Inflammatory macrophage treated with lipopolysaccharide for 4 hours (primary cell): ENCODE measurements at regions not wholly inside any gene's neighbourhood (a gene's known extent, or its start where the extent isn't known, plus 50 kb on each side); places are given as distances from the start of the nearest gene placed in this dataset.
"Not testable (repeated sequence)": the region's sequence is repeated elsewhere in the genome, so short reads cannot be mapped to it uniquely, and the experiment has no call there.

Source experiments
- DNase-seq: peaks from one replicate; pipeline ENCODE4 v3.0.0-alpha.2; 2020

- peak; percentile 38 for DNase-seq
Measured at GRCh38 chrY:7796128-7796527, 884.6 kb upstream of the AMELY start.

DNA sequence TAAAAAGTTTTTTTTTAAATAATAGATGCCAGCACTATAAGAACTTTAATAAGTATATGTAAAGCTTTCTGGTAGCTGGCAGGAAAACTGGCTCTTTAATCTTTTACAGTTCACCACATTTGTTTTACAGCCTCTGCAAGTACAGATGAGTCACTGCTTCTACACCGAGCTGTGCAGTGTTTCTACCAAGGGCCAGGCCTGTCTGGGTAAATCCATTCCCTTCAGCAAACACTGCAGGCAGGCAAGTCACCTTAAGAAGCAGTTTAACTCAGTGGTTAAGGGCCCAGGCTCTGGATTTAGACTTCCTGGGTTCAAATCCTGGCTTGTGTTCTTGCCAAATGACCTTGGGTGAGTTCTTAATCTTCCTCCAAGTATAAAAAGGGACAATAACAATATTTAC lies 882.9 kb upstream of the AMELY start:
- no peak for DNase-seq

DNA sequence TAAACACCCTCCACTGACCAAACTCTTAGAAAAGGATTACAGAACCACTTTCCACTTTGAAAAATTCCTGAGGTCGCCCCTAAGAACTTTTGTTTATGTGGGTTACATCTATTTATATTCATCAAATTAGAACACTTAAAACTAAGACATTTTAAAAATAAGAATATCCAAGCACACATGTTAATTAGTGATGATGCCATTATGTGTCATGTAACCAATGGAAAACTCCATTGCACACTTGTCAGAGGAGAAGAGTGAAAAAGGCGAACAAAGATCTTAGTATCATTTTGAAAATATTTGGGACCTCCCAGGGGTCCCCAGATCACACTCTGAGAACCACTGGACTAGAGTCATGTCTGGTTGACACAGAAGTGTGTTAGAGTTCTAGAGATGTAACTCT lies 882.4 kb upstream of the AMELY start:
- no peak for DNase-seq

DNA sequence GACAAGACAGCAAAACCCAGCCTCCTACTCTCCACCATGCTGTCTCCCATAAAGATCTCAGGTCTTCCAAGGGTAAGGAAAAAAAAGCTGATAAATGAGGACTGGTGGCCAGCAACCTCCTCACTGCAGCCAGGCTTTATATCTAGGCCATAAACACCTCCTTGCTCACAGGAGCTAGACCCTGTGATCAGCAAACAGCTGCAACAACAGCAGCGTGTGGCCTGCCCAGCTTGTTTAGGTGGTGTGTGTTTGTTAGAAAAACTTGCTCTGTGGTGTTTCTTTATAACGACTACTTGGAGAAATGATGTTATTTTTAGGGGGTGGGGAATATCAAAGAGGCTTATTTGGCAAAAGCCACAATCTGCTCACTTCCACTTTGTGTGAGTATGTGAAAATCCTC lies 880.9 kb upstream of the AMELY start:
- peak; percentile 37 for DNase-seq

- no peak for DNase-seq
Measured at GRCh38 chrY:7781501-7781900, 869.9 kb upstream of the AMELY start.

GRCh38 chrY:7775436-7775835 lies 863.9 kb upstream of the AMELY start:
- DNase-seq: not testable (repeated sequence)

DNA sequence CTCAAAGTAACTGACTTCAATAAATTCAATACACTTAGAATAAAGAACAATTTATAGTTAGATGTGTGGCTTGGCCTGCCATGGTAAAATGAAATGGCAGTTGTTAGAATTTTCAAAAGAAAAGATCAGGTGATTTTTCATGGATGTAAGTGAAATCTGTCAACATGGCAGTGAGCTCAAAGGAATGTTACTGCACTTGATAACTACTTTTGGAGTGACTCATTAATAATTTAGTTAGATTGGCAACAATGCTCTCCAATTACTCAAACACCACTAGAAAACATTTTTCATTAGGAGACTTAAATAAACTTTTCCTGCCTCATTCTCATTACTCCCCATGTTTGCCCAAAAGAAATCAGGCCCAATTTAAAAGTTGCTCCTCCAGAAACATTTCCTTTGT lies 860.2 kb upstream of the AMELY start:
- DNase-seq: no peak

- no peak for DNase-seq
Measured at GRCh38 chrY:7769790-7770375, 858.3 kb upstream of the AMELY start.

- DNase-seq: no peak
Measured at GRCh38 chrY:7768901-7769300, 857.3 kb upstream of the AMELY start.

- no peak for DNase-seq
Measured at GRCh38 chrY:7753711-7754110, 842.2 kb upstream of the AMELY start.

DNA sequence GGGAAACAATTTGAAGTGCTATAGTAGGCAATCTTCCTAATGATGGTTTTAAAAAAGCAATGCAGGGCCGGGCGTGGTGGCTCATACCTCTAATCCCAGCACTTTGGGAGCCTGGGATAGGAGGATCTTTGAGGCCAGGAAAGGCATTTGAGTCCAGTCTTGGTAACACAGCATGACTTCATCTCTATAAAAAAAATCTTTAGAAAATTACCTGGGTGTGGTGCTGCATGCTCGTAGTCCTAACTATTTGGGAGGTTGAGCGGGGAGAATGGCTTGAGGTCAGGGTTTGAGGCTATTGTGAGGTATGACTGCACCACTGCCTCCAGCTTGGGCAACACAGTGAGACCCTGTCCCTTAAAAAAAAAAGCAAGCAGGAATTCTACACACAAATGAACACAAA lies 835.2 kb upstream of the AMELY start:
- no peak for DNase-seq

GRCh38 chrY:7745581-7745901 lies 834.0 kb upstream of the AMELY start:
- DNase-seq: no peak

DNA sequence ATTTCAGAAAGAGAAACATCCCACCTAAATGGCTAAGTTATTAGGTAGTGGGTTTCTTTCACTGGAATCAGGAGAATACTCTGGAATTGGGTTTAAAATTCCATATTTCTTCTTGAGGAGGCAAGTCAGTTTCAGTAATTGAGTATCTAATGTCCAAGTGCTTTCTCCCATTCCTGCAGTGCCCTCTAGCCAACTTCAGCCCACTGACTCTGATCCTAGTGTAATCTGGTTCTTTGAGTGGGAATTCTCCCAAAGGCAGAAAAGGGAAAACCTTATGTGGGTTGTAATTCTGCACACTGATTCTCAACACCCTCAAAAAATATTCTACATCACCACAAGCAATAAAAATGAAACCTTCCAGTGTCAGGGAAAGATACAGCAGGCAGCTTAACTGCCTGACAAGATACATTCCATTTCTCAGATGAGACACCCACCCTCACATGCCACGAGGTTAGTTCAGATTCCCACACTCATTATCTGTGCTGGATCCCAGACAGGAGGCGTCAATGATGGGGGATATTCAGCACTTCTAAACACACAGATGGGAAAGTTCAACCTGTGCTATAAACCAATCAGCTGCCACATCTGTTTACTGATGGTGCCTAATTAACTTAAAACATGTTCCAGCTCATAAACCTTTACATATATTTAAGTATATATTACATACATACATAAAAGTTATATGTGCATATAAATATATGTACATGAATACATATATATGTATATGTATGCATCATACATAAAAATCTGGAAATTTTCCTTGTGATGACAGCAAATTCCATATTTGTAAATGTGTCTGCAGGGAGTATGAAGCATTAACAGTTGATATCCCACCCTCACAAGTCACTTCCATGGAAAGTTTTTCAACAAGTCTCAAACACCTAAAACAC lies 833.4 kb upstream of the AMELY start:
- no peak for DNase-seq

GRCh38 chrY:7736847-7737365 lies 825.4 kb upstream of the AMELY start:
- DNase-seq: no peak

GRCh38 chrY:7731651-7732050 lies 820.1 kb upstream of the AMELY start:
- DNase-seq: no peak

- DNase-seq: peak; percentile 42
Measured at GRCh38 chrY:7730664-7731063, 819.1 kb upstream of the AMELY start.

DNA sequence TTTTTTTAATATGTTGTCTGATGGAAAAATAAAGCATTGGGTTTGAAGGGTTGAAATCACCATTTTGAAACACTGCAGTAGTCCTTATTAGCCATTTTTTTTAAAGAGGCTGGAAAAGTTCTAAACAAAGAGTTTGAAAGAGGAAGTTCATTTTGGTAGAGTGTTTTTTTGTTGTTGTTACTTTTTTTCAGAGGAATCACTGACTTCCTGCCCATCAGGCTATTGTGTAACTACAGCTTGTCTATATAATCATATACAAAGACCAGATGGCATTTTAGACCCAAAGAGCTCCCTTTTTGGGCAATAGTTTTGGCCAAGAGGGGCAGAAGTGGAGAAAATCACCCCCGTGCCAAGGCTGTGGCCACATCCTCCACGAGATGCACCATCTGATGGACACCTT lies 818.5 kb upstream of the AMELY start:
- peak; percentile 54 for DNase-seq

DNA sequence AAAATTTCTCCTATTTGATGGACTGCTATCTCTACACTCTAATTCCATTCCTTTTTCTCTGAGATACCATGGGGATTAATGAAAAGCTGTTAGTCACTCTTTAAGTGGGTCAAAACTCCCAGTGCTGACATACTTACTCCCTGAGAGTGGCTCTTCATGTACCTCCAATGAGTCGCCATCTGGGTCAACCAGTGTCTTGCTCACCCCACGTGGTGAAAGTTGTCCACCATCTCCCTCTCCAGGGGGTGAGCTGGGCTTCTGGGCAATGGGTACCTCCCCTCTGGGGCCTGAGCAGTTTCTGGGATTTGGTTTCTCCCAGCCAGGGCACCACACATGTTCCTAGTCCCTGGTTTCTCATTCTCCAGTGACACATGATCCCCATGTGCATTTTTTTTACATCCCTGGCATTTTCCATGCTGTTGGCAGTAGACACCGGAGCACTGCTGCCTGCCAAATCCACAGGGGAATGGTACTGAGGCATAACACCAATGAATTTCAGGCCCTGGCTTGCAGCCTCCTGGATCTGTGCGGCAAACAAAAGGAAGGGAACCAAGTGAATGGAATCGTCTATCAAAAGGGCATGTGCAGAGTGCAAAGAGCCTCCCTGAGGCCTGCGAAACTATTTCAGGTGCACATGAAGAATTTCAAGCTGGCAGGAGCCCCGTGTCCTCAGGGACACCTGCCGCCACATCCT lies 817.9 kb upstream of the AMELY start:
- peak; percentile 44 for DNase-seq

- DNase-seq: no peak
Measured at GRCh38 chrY:7728935-7729317, 817.4 kb upstream of the AMELY start.

DNA sequence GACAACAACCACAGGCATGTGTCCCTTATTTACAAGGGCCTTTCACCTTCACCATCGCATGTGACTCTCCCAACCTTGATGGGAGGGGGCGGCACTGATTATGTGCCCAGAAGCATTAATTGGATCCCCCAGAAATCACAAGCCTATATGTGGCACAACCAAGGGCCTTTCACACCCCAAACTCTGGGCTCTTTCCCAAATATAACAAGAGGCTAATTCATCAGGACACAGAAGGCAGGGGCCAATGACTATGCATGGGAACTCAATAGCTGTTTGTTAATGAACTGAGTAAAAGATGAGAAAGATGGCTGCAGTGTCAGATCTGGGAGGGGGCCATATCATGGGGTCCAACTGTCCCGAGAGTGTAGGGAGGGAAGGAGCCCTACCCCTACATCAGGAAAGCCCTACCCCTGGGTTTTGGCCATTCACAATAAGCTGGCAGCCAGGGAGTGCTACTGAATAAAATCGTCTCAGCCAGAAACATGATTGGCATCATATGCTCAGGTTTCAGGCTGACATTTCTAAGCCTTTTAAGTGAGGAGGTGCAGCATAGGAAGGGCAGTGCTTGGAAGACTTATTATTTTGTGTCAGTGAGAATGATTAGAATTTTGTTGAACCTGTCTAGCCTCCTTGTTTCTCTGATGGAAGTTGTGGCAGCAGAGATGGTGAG lies 814.4 kb upstream of the AMELY start:
- no peak for DNase-seq

DNA sequence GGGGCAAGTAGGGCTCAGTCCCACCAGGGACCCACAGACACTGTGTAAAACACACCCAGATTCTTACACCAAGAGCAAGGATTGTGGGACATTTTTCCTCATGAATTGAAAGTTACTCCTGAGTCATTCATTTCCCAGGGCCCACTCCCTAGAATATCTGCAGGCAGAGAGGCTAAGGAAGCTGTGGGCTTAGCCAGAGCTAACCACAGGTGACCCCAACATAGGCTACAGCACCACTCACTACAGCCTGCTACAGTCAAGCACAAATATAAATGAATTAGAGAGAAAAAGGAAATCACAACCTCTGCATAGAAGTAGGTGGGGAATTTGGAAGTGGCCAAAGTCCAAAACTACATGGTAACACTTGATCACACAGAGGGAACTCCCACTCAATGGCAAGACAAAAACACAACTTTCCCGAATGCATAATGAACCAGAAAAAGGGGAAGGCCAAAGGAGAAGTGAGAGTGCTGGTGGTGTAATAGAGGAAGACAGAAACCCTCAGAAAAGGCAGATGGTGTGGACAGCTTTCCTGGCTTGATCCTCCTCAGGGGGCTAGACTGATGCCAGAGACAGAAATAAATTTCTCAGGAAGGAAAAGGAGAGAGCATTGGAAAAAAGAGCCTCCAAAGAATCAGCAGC lies 812.6 kb upstream of the AMELY start:
- peak; percentile 86 for DNase-seq

GRCh38 chrY:7723127-7723526 lies 811.6 kb upstream of the AMELY start:
- DNase-seq: no peak

DNA sequence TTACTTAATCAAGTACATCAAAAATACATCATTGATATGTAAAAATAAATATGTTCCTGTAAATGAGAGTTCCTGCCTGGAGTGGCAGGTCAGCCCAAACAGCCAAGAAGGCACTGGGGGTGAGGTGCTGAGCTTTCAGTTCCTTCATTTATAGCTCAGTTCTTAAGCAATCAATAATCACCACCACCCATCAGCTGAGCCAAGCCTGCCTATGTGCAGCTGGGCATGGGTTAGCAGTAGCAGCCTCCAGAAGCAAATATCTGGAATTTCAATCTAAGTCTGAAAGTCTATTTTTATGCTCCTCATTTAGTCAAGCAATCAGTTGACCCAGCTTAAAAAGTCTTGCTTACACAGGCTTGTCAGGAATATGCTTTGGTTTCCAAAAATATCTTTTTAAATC lies 811.0 kb upstream of the AMELY start:
- peak; percentile 79 for DNase-seq
